Mesothelial cell of epicardium (in vitro differentiated cells): ENCODE measurements at regions not wholly inside any gene's neighbourhood (a gene's known extent, or its start where the extent isn't known, plus 50 kb on each side); places are given as distances from the start of the nearest gene placed in this dataset.

Source experiments
- DNase-seq, 2 experiments: peaks; one replicate each; pipeline ENCODE4 v3.0.0; 2021; ENCODE audit warnings: low spot score in 2 of 2; ENCODE audit not compliant: unreplicated experiment in 2 of 2
- H3K27ac Mint-ChIP-seq: 2 replicates; pipeline ENCODE4 v1.8.0; 2021; ENCODE audit warnings: mixed read lengths
- H3K27me3 Mint-ChIP-seq: 2 replicates; pipeline ENCODE4 v1.8.0; 2021; ENCODE audit warnings: low read depth, mixed read lengths
- H3K36me3 Mint-ChIP-seq: 2 replicates; pipeline ENCODE4 v1.8.0; 2021; ENCODE audit warnings: mixed read lengths
- H3K4me1 Mint-ChIP-seq: 2 replicates; pipeline ENCODE4 v1.8.0; 2021; ENCODE audit warnings: mixed read lengths
- H3K4me3 Mint-ChIP-seq: 2 replicates; pipeline ENCODE4 v1.8.0; 2021; ENCODE audit warnings: mild to moderate bottlenecking, moderate library complexity, mixed read lengths
- H3K9me3 Mint-ChIP-seq: 2 replicates; pipeline ENCODE4 v1.8.0; 2021; ENCODE audit warnings: mixed read lengths
- TF ChIP-seq, protein P1 (sequence below): fragments of 200-600 bp; sonication (generic); IDR thresholded peaks from one replicate; pipeline ENCODE4 v1.5.0; 2021; ENCODE audit warnings: antibody characterized with exemption; ENCODE audit not compliant: unreplicated experiment

DNA sequence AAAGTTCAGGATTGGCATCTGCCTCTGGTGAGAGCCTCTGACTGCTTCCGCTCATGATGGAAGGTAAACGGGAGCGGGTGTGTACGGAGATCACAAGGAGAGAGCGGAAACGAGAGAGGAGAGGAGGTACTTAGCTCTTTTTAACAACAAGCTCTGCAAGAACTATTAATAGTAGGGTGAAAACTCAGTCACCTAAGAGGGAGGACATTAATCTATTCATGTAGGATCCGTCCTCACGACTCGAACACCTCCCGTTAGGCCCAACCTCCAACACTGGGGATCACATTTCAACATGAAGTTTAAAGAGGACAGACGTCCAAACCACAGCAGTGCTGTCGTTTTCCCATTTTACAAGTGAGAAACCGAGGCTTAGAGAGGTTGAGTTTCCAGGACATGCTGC is 173.7 kb downstream of the SLC28A3 start:
- H3K4me3 Mint-ChIP-seq, result no peak overlapping the region
- TF ChIP-seq, protein P1, sequence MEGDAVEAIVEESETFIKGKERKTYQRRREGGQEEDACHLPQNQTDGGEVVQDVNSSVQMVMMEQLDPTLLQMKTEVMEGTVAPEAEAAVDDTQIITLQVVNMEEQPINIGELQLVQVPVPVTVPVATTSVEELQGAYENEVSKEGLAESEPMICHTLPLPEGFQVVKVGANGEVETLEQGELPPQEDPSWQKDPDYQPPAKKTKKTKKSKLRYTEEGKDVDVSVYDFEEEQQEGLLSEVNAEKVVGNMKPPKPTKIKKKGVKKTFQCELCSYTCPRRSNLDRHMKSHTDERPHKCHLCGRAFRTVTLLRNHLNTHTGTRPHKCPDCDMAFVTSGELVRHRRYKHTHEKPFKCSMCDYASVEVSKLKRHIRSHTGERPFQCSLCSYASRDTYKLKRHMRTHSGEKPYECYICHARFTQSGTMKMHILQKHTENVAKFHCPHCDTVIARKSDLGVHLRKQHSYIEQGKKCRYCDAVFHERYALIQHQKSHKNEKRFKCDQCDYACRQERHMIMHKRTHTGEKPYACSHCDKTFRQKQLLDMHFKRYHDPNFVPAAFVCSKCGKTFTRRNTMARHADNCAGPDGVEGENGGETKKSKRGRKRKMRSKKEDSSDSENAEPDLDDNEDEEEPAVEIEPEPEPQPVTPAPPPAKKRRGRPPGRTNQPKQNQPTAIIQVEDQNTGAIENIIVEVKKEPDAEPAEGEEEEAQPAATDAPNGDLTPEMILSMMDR, result no peak
- H3K27me3 Mint-ChIP-seq, result no peaks in the 10 kb centered on the region

DNA sequence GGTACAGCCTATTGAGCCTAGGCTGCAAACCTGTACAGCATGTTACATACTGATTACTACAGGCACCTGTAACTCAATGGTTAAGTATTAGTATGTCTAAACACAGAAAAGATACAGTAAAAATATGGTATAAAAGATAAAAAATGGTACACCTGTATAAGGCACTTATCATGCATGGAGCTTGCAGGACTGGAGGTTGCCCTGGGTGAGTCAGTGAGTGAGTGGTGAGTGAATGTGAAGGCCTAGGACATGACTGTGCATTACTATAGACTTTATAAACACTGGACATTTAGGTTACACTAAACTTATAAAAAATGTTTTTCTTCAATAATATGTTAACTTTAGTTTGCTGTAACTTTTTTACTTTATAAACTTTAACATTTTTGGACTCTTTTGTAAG is 171.3 kb downstream of the SLC28A3 start:
- H3K4me3 Mint-ChIP-seq, result no peak overlapping the region
- H3K36me3 Mint-ChIP-seq, result no peaks in the 10 kb centered on the region
- no peaks in the 10 kb centered on the region for H3K27me3 Mint-ChIP-seq
- H3K9me3 Mint-ChIP-seq, result no peaks in the 10 kb centered on the region
- DNase-seq, result no peak
- no peak overlapping the region for H3K27ac Mint-ChIP-seq
- peaks cover 10% of the 10 kb centered on the region for H3K4me1 Mint-ChIP-seq
- TF ChIP-seq, protein P1, result no peak

More for the DNA sequence above, 173.7 kb downstream of the SLC28A3 start:
- H3K27ac Mint-ChIP-seq, result no peak overlapping the region
- H3K4me1 Mint-ChIP-seq, result peaks cover 13% of the 10 kb centered on the region
- H3K36me3 Mint-ChIP-seq, result no peaks in the 10 kb centered on the region
- no peak for DNase-seq
- no peaks in the 10 kb centered on the region for H3K9me3 Mint-ChIP-seq

DNA sequence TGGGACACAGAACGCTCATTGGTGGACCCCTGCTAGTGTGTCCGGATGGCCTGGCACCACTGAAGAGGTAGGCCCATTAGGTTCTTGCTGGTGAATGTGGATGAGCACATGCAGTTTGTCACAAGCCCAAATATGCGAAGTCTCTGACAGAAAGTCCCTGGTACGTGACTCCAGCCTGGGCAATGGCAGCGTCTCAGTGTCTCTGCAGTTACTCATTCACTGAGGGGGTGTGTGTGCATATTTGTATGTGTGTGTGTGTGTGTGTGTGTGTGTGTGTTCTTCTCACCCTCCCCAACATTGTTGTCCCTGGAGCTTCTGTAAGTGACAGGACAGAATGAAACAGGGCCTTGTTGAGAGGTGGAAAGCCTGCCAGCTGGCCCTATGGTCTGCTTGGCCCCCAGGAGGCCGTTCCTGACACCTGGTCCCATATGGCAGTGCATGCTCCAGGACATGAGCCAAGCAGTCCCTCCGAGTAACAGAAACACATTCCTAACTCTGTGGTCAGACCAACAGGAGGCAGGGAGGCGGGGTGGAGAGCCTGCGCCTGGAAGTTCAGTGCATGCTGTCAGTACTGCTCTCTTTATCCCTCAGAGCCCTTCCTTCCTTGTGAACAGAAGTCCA is 169.9 kb downstream of the SLC28A3 start:
- TF ChIP-seq, protein P1, result no peak
- Mint-ChIP-seq H3K36me3 (no peaks in the 10 kb centered on the region), H3K4me1 (peaks cover 10% of the 10 kb centered on the region), H3K4me3 (no peak overlapping the region), H3K27ac (peak overlapping the region; percentile 7), H3K9me3 (no peaks in the 10 kb centered on the region), H3K27me3 (no peaks in the 10 kb centered on the region)
- DNase-seq, result peak in 1 of 2 experiments; percentile 44

- H3K4me3 Mint-ChIP-seq, result no peak overlapping the region
- TF ChIP-seq, protein P1, result no peak
- H3K27ac Mint-ChIP-seq, result no peak overlapping the region
- peaks cover 10% of the 10 kb centered on the region for H3K4me1 Mint-ChIP-seq
- peaks cover 4% of the 10 kb centered on the region for H3K9me3 Mint-ChIP-seq
- H3K36me3 Mint-ChIP-seq, result no peaks in the 10 kb centered on the region
- DNase-seq, result no peak
- no peaks in the 10 kb centered on the region for H3K27me3 Mint-ChIP-seq
Measured at GRCh38 chr9:84173961-84174360, 166.6 kb downstream of the SLC28A3 start.

DNA sequence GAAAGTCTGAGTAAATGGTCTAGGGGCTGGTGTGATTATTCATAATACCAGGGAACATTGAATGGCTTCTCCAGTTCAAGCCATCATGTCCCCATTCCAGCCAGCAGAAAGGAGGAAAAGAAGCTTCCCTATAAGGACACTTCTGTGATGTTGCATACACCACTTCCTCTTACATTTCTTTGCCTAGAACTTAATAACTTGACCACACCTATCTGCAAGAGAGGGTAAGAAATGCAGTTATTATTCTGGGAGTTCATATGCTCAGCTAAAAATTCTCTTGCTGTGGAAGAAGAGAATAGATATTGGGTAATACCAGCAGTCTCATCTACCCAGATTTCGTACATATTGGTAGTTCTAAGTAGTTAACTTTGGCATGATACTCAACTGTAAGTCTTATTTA is 166.1 kb downstream of the SLC28A3 start:
- Mint-ChIP-seq H3K36me3 (no peaks in the 10 kb centered on the region), H3K4me1 (peaks cover 10% of the 10 kb centered on the region), H3K27ac (no peak overlapping the region), H3K27me3 (no peaks in the 10 kb centered on the region), H3K9me3 (peaks cover 6% of the 10 kb centered on the region), H3K4me3 (no peak overlapping the region)
- TF ChIP-seq, protein P1, result no peak
- DNase-seq, result no peak

DNA sequence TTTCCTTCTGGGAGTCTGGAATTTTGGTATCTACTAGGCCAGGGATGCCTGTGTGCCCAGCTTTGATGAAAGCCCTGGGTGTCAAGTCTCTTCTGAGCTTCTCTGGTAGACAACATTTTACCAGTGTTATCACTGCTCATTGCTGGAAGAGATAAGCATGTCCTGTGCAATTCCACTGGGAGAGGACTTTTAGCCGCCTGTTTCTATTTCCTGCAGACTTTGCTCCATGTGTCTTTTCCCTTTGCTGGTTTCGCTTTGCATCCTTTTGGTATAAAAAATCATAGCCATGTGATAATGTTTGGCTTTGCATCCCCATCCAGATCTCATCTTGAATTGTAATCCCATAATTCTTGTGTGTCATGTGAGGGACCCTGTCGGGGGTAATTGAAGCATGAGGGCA is 163.2 kb downstream of the SLC28A3 start:
- no peak overlapping the region for H3K27ac Mint-ChIP-seq
- no peak for DNase-seq
- H3K4me3 Mint-ChIP-seq, result no peak overlapping the region
- H3K36me3 Mint-ChIP-seq, result no peaks in the 10 kb centered on the region
- H3K4me1 Mint-ChIP-seq, result peaks cover 13% of the 10 kb centered on the region
- no peaks in the 10 kb centered on the region for H3K27me3 Mint-ChIP-seq
- H3K9me3 Mint-ChIP-seq, result peaks cover 6% of the 10 kb centered on the region
- TF ChIP-seq, protein P1, result no peak
